ENCODE measurements at regions not wholly inside any gene's neighbourhood (a gene's known extent, or its start where the extent isn't known, plus 50 kb on each side); places are given as distances from the start of the nearest gene placed in this dataset.

- DNase-seq (ENCODE audit: low spot score), result peak; percentile 68
Observed at GRCh38 chr4:145234091-145234706, 53.8 kb upstream of the OTUD4 start.

DNA sequence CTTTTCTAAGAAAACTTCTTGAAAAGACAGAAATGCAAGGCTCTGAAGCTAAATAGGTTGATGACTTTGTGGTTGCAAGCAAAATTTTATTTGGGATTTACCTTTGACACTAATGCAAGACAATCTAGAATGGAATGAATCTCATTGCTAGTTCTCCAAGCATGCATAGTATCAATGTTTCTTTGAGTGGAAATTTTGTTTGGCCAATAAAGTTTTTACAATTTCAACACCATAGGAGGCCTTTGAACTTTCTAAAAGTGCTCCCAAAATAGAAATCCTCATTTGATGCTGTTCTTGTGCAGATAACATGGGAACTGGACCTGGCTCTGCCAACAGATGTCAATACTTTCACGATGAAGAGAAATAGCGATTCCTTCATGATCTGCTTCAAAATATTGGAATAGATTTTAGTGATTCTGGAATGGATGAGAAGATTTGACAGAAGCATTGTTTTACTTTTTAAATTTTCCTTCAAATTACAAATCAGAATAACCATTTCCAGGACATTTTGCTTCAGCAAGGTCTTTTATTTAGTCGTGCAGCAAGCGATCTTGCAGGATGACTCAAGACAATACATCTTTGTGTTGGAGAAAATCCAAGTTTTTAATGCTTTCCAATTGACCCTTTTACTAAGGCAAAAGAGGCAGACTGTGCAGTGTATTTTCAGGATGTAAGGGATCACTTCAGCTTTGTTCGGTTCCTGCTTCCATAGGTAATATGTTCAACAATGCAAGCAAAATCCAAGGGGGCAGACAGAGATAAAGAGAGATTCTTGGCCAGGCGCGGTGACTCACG lies 51.7 kb upstream of the OTUD4 start:
- DNase-seq (ENCODE audit: low spot score), result no peak

- DNase-seq (ENCODE audit: low spot score), result no peak
Observed at GRCh38 chr4:145230726-145231125, 50.3 kb upstream of the OTUD4 start.

All from iPS-NIHi11 (cell line).